ENCODE measurements at regions not wholly inside any gene's neighbourhood (a gene's known extent, or its start where the extent isn't known, plus 50 kb on each side); places are given as distances from the start of the nearest gene placed in this dataset.

- intact Hi-C loops (cut with micrococcal nuclease): no loop called here
- Histone ChIP-seq H3K36me3 (replicated peaks in 1 of 2; ENCODE audit: control insufficient read depth in 1 of 2, insufficient read depth in 2 of 2, low read length in 2 of 2) (no peaks in the 10 kb centered on the region), H3K4me3 (replicated peaks in 1 of 3; ENCODE audit: low read depth in 2 of 3, low read length in 3 of 3) (no peak overlapping the region), H3K9me3 (replicated peaks in 1 of 2; ENCODE audit: control insufficient read depth in 1 of 2, insufficient read depth in 1 of 2, low read length in 2 of 2) (peaks cover 8 to 13% of the 10 kb centered on the region in 2 donors), H4K20me1 (ENCODE audit: insufficient read depth, low read length) (no peaks in the 10 kb centered on the region), H3K4me1 (ENCODE audit: control insufficient read depth in 1 of 2, insufficient read depth in 2 of 2, low read length in 2 of 2) (no peaks in the 10 kb centered on the region), H3K79me2 (ENCODE audit: insufficient read depth, low read length) (no peaks in the 10 kb centered on the region), H3K27me3 (ENCODE audit: control insufficient read depth in 2 of 2, insufficient read depth in 2 of 2, low read length in 2 of 2) (no peaks in the 10 kb centered on the region), H2AFZ (ENCODE audit: insufficient read depth, low read depth, low read length, poor library complexity, severe bottlenecking) (no peak overlapping the region), H3K9ac (ENCODE audit: insufficient read depth, low read length, poor library complexity, severe bottlenecking) (no peak overlapping the region), H3K27ac (ENCODE audit: low read depth in 1 of 2, low read length in 2 of 2) (no peak overlapping the region), H3K4me2 (replicated peaks; ENCODE audit: extremely low read depth, low read length, poor library complexity, severe bottlenecking) (no peak overlapping the region)
- 87% methylated on average over 2 of the region's 4 CpGs for WGBS (ENCODE audit: insufficient coverage)
- H3K9me3 Mint-ChIP-seq: peaks cover 2 to 19% (median 12%) of the 10 kb centered on the region in 7 donors
- H3K27me3 Mint-ChIP-seq (ENCODE audit: low read depth in 3 of 3): peaks cover 0 to 2% (median 1%) of the 10 kb centered on the region in 3 donors
- no peak overlapping the region for H3K27ac Mint-ChIP-seq
- no peak overlapping the region for H3K4me3 Mint-ChIP-seq
- no peak for TF ChIP-seq CTCF (IDR thresholded peaks at IDR 0.05)
- H3K4me1 Mint-ChIP-seq: no peaks in the 10 kb centered on the region
- no peaks in the 10 kb centered on the region for H3K36me3 Mint-ChIP-seq
- no peak for DNase-seq
Observed at GRCh38 chr3:135392151-135392550, 573.4 kb upstream of the PPP2R3A start.

- peaks cover 2 to 19% (median 12%) of the 10 kb centered on the region in 7 donors for H3K9me3 Mint-ChIP-seq
- H3K4me3 Mint-ChIP-seq: no peak overlapping the region
Observed at GRCh38 chr3:135393159-135393558, 572.4 kb upstream of the PPP2R3A start.

More at GRCh38 chr3:135393159-135393558, 572.4 kb upstream of the PPP2R3A start:
- intact Hi-C loops (cut with micrococcal nuclease): no loop called here
- DNase-seq: no peak
- no peaks in the 10 kb centered on the region for H3K79me2 ChIP-seq (ENCODE audit: insufficient read depth, low read length)
- no peak overlapping the region for H3K4me2 ChIP-seq (replicated peaks; ENCODE audit: extremely low read depth, low read length, poor library complexity, severe bottlenecking)
- no peak overlapping the region for H2AFZ ChIP-seq (ENCODE audit: insufficient read depth, low read depth, low read length, poor library complexity, severe bottlenecking)
- Mint-ChIP-seq H3K4me1 (no peaks in the 10 kb centered on the region), H3K36me3 (no peaks in the 10 kb centered on the region), H3K27ac (no peak overlapping the region), H3K27me3 (ENCODE audit: low read depth in 3 of 3) (peaks cover 0 to 2% (median 1%) of the 10 kb centered on the region in 3 donors)
- H3K4me1 ChIP-seq (ENCODE audit: control insufficient read depth in 1 of 2, insufficient read depth in 2 of 2, low read length in 2 of 2): no peaks in the 10 kb centered on the region
- H3K27me3 ChIP-seq (ENCODE audit: control insufficient read depth in 2 of 2, insufficient read depth in 2 of 2, low read length in 2 of 2): no peaks in the 10 kb centered on the region
- H3K9me3 ChIP-seq (replicated peaks in 1 of 2; ENCODE audit: control insufficient read depth in 1 of 2, insufficient read depth in 1 of 2, low read length in 2 of 2): peaks cover 8 to 13% of the 10 kb centered on the region in 2 donors
- H3K36me3 ChIP-seq (replicated peaks in 1 of 2; ENCODE audit: control insufficient read depth in 1 of 2, insufficient read depth in 2 of 2, low read length in 2 of 2): no peaks in the 10 kb centered on the region
- no peak overlapping the region for H3K27ac ChIP-seq (ENCODE audit: low read depth in 1 of 2, low read length in 2 of 2)
- TF ChIP-seq CTCF (IDR thresholded peaks at IDR 0.05): no peak
- WGBS (ENCODE audit: insufficient coverage): no CpG with 5 or more reads among the region's 3 CpGs
- H3K9ac ChIP-seq (ENCODE audit: insufficient read depth, low read length, poor library complexity, severe bottlenecking): no peak overlapping the region
- no peak overlapping the region for H3K4me3 ChIP-seq (replicated peaks in 1 of 3; ENCODE audit: low read depth in 2 of 3, low read length in 3 of 3)
- no peaks in the 10 kb centered on the region for H4K20me1 ChIP-seq (ENCODE audit: insufficient read depth, low read length)
